Posterior cingulate gyrus (tissue), 11 donors: ENCODE measurements at regions not wholly inside any gene's neighbourhood (a gene's known extent, or its start where the extent isn't known, plus 50 kb on each side); places are given as distances from the start of the nearest gene placed in this dataset.

Experiments
- DNase-seq, 10 donors: peaks; one replicate each; pipeline versions ENCODE4 v3.0.0 to v3.0.0-alpha.2; 2020 to 2021; ENCODE audit warnings: mixed read lengths in 3 of 10
- intact Hi-C: fragments of 100-400 bp; cut with DNase I; formaldehyde crosslinking; loops from one replicate; pipeline ENCODE4 v1.15.1; 2023

DNA sequence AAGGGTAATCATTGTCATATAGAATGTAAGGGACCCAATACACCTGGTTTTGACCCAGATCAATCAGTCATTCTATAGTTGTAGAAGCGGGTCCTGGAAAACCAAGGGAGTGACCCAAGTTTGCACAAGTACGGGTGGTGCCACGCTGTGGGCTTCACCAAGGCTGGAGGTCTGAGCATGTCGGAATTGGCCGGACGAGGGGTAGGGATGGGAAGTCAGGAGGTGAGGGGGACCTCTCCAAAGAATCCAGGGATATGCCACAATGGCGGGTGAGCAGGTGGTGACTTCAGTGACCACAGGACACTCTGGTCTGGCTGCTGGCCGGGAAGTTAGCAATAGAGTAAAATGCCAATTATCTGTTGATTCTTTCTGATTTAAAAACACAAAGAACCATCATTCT is 186.6 kb upstream of the FOXQ1 start:
- peak in 2 of 10 donors; percentile 62 to 79 for DNase-seq

DNA sequence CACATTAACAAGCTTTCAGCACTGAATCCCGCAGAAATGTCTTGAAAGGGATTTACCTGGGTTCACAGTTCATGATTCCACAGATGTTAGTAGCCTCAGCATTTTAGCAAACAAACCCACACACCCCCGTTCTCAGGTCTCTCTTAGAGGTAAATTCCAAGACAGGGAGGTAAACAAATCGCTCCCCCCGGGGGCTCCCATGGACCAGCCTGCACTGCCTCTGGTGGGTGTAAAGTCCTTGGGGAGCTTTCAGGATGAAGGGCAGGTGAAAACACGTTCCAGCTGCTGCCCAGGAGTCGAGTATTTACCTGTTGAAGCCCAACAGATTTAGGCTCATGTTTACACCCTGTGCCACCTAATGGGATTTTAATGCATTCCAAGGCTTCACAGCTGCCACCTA is 187.0 kb upstream of the FOXQ1 start:
- intact Hi-C loops: no loop called here
- no peak for DNase-seq

More for the DNA sequence above, 186.6 kb upstream of the FOXQ1 start:
- intact Hi-C loops: no loop called here

DNA sequence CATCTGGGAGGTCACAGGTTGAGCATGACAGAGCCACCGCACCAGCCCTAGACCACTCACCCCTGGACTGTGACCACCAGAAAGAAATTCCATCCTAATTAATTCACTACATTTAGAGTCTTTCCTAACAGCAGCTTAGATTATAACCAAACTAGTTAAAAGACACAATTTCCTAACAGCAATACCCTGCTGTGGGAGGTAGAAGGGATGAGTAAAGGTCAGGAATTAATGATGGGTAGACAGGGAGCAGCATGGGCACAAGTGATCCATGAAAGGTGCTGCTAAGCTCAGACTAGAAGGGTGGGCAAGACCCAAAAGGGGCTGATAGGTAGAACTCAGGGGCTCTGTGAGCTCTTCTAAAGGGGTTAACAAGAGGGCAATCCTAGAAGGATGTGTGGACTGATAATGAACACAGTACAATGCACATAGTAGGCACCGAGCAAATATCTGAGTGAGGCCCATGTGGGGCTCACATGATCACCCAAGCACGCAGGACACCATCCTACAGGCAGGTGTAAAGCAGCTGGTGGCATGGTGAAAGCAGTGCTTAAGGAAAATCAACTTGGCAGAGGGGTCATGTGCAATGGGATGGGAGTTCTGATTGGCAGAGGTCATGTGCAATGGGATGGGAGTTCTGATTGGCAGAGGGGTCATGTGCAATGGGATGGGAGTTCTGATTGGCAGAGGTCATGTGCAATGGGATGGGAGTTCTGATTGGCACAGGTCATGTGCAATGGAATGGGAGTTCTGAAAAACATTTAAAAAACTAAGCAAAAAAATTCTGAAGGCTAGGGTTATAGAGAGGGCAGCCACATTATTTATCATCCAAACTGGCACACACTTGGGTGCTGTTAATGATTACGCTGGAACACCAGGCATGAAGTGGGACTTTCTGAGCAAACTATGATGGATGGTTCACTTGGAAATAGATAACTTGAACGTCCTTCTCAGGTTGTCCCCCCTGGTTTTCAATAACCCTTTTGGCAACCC is 188.2 kb upstream of the FOXQ1 start:
- intact Hi-C loops: no loop called here

DNA sequence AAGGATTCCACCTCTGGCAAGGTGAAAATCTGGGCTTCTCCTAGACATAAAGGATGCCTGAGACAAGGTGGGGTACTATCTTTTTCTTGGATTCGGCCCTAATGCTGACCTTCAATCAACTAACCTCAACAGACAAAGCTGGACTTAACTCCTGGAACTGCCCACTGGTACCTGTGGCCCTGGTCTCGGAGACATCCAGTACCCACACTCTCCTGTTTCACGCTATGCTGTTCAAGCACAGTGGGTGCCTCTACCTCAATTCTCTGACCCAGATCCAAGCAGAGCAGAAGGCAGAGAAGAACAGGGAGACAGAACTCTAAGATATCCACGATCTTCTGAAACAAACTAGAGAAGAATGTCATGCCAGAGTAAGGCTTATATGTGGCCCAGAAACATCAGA is 189.8 kb upstream of the FOXQ1 start:
- DNase-seq: no peak
- intact Hi-C loops: no loop called here

More for the DNA sequence above, 188.2 kb upstream of the FOXQ1 start:
- DNase-seq: no peak

DNA sequence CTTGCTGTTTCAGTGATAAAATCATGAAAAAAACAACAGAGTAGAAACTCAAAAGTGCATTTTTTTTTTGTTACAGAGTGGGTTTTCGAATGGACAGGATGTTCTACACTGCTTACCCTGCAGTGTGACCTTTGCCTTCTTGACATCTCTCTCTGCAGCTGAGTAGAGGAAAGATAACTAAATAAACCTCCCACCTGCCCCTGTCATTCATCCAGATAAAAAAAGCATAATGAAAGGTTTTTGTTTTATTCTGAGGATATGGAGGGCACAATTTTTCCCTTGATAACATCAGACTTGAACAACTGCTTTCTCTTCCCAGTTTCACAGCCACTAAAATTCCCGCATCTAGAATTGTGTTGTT is 193.6 kb upstream of the FOXQ1 start:
- no peak for DNase-seq
- intact Hi-C loops: no loop called here

DNA sequence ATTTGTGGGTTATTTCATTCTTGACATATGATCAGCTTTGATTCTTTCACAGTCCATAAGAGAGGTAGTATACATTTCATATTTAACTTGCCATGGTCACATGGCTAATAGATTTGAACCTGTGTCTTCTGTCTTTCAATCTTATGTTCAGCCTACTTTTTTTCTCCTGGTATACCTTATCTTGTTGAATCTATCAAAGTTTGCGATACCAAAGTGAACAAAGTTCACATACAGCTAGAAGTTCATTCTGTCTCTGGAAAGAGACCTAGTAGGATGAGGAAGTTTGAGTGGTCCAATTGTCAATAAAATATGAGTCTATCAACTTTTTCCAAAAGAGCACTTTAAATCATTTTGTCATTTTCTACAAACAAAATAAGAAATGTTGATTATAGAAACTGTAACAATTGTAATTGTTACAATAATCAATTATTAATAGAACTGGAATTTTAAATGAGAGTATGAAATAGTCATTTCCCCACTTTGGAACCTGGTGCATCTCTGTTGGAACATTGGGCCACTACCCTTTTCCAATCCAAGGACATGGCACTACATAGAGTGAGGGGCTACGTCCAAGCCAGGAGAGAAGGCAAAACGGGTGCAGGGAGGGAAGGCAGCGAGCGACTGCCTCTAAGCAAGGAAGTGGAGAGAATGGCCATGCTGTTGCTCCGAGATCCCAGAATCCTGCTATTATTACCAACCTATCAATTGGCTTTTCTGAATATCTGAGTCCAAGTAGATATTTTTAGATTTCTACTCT is 194.2 kb upstream of the FOXQ1 start:
- no peak for DNase-seq
- intact Hi-C loops: no loop called here

DNA sequence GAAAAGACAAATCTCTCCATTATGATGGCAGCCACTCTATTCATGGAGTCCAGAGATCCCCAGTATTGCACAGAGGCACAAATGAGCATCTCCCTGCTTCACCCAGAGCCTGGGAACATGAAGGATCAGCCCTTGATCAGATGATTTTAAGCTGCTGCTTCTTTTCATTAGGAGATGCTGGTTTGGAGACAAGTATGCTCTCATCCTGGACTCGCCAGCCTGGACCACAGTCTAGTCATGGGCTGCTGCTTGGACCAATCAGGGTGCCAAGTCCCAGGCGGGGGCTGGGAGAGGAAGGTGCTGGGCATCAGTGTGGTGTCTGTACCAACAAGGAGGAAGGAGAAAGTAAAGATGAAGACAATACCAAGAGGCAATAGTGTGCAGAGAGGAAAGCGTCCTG is 195.7 kb upstream of the FOXQ1 start:
- intact Hi-C loops: no loop called here
- peak in 1 of 10 donors; percentile 69 for DNase-seq

DNA sequence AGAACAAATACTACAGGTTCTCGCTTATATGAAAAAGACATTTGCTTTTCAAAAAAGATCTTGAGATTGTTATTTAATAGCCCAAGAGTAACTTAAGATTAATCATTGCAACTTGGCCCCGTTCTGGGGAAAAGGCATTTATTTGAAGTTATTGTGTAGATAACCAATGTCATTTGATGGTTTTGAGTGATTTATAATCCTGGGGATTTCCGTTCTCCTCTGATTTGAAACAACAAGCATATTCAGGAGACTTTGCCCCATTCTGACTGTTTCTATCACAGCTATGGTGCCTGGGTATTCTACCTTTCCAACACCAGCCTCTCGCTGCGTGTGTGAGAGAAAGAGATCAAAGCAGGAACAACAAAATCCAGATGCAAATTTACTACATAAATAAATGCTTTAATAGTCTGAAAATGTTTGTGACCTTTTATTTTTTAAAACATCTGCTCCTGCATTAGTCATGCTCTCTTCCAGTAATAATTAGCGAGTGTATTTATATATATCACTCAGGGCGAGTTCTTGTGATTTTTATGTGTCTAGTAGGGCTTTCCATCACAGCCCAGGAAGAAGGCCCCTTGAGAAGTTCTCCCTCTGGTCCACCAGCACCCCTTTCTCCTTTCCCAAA is 197.9 kb upstream of the FOXQ1 start:
- intact Hi-C loops: no loop called here
- no peak for DNase-seq

DNA sequence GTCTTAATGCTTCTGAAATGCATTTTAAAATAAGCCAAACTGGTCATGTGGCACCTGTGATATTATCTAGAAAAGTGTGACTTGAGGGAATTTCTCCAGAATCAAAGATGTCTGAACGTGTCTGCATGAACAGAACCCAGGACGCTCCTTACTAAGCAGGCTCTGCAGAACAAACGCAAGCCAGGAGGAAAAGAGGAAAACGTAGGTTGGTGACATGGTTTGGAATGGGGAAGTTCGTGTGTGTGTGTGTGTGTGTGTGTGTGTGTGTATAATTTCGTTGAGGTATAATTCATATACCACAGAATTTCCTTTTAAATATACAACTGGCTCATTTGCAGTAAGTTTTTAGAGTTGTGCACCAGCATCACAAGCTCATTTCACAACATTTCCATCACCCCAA is 200.5 kb upstream of the FOXQ1 start:
- intact Hi-C loops: no loop called here

DNA sequence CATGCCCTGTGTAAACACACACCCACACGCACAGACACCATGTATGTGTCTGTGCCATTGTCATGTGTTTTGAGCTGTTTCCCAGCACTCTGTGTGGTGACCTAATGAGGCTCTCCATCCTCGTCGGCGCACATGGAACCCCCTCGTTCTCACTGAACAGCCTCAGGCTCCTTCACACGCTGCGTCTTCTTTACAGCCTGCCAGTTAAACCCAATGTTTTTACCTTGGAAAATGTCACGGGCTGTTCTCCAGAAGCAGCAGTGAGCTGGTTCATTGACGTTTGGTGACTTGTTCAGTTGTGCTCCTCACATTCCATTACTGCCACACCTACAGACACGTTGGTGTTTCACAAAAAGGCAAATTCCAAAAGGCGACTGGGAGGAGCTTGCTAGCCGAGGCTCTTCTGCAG is 201.0 kb upstream of the FOXQ1 start:
- intact Hi-C loops: no loop called here
- DNase-seq: no peak

More for the DNA sequence above, 200.5 kb upstream of the FOXQ1 start:
- DNase-seq: no peak

DNA sequence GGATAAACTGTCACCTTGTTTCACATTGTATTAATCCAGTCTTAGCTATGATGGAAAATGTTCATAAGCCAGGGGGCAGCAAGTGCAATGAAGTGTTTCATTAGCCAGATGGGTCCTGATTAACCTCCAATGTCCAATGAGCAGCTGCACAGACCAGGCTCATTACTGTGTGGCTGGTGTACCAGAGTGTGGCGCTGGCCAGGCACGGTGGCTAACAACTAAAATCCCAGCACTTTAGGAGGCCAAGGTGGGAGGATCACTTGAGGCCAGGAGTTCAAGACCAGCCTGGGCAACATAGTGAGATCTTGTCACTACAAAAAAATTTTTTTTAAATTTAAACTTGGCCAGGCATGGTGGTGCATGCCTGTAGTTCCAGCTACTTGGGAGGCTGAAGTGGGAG is 201.7 kb upstream of the FOXQ1 start:
- DNase-seq: peak in 1 of 10 donors; percentile 15
- intact Hi-C loops: no loop called here

DNA sequence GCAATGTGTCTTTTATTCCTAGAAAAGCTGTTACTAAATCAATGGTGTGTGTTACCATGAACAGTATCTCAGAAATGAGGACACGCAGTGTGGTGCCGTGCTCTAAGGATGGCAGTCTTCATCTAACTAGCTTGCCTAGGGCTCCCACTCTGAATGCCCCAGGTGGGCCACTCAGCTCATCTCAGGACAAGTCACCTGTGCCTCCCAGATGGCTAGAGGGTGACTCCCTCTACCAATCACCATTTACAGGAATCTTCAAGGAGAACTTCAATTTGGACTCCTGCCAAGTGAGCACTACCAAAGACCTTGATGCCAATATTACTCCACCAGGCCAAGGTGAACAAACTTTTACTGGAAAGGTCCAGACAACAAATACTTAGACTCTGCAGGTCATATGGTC is 202.8 kb upstream of the FOXQ1 start:
- intact Hi-C loops: no loop called here

DNA sequence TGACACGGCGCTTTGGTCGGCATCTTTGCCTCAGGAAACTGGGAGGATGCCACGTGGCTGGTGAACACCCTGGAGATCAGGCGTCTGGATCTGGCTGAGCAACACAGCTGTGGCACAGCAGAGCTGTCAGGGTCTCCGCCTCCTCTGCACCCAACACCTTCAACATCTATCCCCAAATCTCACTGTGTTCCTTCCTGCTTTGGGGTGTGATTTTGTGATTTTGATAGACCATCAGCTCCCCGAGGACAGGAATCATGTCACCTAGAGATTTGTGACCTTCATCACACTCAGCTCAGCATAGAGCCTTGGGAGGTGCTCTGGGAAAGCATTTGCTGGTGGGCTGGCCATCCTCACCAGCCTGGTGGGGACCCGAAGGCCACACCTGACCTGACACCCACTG is 203.7 kb upstream of the FOXQ1 start:
- intact Hi-C loops: no loop called here
- no peak for DNase-seq

More for the DNA sequence above, 202.8 kb upstream of the FOXQ1 start:
- no peak for DNase-seq

DNA sequence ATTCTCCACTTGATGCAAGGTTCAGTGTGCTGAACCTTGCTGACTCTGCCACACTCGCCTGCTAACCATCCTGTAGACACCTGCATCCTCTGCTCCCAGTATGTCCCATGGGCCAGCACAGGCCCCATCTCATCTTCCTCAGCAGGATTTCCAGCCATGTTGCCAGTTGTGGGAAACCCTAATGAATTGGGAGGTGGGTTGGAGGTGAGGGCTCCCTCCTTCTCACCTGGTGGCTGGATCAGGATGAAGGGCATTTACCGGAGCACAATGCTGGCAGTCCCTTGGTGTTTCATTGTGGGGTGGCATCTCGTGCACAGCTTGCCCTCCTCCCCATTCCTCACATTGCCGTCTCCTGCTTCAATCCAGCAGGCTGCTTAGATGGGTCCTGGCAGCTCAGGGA is 204.3 kb upstream of the FOXQ1 start:
- DNase-seq: no peak

DNA sequence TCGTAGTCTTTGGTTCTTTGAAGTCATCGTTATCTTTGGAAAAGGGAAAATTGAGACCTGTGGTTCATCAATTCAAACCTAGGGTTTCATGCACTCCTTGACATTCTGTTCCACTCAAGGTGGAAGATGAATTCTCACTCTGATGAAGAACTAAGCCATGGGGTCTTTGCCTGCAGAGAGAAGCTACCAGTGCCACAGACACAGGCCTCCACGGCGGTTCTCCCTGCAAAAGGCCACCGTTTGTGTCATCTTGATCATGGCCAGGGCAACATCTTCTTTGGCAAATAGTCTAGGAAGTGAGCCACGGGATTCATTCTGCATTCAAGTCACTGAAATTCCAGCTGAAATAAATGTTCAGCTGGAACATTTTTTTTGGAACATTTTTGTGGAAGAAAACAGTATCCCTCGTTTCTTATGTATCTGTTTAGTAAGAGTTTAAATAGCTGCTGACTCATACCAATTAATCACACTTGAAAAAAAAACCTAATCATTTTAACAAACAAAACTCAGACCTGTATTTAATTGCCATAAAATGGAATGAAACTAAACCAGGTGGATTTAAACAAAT is 206.0 kb upstream of the FOXQ1 start:
- no peak for DNase-seq
- intact Hi-C loops: no loop called here

More for the DNA sequence above, 204.3 kb upstream of the FOXQ1 start:
- intact Hi-C loops: no loop called here

DNA sequence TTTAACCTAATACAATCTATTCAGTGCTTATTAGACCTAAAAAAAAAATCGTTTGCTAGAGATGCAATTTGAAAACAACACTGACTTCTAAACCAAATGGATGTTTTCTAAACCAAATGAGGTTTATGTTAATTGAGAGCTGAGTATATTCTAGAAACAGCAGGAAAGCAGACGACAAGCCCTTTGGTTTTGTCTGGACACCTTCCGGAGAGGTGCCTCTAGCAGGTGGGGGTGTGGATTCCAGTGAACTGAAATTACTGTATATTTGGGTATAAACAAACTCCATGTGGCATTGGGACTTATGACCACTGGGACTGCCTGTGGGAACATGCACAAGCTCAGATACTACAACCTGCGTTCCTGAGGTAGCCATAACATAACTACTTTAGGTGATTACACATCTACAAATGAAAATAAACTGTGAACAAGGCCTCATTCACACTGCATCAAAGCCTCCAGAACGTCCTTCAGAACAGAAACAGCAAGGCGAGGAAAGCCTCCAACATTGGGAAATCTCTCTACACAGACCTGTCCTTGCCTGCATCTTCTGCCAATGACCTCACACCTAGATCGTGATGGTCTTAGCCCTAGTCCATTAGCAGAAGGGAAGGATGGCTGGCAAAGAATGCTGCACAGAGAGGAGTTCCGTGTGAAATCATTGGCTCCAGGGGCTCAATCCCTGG is 206.8 kb upstream of the FOXQ1 start:
- intact Hi-C loops: no loop called here
- DNase-seq: no peak

DNA sequence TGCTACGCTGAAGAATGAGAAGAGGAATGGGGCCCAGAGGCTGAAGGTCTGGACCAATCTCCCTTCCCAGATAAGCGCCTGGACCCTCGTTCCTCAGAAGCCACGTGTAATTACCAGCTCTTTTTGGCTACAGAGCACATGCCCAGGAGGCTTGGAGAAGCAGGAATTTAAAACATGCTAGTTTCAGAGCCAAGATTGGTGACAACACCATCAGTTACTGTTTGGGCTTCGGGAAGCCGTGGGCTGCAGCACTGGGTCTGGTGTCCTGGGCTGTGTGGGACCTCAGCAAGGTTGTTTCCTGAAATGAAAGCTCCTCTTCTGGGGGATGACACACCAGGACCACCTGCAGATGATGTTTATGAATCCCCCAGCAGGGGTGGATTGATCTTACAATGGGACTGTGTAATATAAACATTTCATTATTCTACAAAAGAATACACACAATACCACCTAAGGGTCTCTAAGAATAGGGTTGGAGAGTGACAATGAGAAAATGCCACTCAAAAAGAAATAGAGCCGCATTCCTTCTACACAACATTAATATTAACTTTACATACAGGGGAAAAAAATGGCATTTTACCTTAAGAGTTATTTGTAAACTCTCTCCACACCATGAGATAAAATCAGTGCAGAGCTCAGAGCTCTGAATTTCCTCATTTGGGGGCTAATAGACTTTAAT is 207.8 kb upstream of the FOXQ1 start:
- DNase-seq: no peak
- intact Hi-C loops: no loop called here

DNA sequence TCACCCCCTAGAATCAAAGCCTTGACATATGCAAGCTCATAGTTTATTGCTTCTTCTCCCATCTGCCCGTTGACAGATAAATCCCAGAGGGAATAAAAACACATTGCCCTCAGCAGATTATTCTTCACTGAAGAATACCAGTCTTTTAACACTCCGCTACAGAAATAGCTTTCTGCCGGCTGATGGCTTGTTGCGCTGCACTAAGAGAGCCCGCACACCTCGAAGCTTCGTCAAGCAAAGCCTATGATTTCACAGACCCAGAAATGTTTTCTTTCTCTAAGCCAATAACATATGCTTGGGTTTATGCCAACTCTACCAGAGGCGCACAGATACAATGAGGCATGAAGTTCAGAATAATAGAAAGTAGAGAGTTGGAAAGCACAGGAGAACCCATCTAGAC is 208.9 kb upstream of the FOXQ1 start:
- intact Hi-C loops: no loop called here
- no peak for DNase-seq

DNA sequence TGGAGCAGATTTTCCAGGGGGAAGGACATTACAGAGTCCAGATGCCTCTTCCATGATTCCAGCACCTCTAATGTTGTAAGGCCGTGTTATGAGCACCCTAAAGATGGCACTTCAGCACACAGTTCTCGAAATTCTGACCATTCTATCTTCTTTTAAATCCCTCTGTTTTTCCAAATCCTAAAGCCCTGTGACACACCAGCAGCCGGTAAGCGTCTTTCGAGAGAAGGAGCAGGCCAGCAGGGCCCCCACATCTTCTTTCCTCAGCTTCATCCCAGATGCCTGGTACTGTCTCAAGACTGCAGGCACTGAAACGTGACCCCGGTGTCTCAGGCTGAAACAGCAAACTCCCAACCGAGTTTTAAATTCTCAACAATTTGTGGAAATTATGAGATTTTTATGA is 211.6 kb upstream of the FOXQ1 start:
- intact Hi-C loops: no loop called here
- DNase-seq: no peak

DNA sequence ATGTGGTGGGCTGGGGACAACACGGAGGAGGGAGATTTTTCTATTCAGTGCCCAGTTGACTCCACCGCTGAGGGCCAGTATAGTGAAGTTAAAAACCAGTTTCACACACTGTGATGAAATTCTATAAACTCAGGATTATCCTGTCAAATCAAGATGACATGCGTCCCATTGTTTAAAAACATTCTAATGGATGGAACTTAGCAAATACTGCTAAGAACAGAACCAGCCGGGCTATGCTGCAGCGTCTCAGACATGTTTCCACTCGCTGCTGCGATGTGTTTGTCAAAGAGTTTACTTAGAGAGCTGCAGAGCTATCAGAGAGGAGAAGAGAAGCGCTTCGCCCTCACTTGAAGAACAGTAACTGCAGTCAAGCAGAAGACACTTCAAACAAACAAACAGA is 212.6 kb upstream of the FOXQ1 start:
- DNase-seq: no peak

More for the DNA sequence above, 212.6 kb upstream of the FOXQ1 start:
- intact Hi-C loops: no loop called here
